ENCODE measurements at regions not wholly inside any gene's neighbourhood (a gene's known extent, or its start where the extent isn't known, plus 50 kb on each side); places are given as distances from the start of the nearest gene placed in this dataset.

- no peak for TF ChIP-seq POLR2A (IDR thresholded peaks at IDR 0.05)
- no peak for TF ChIP-seq CTCF (IDR thresholded peaks at IDR 0.05)
Observed at GRCh38 chr15:37375519-37375918, 275.2 kb upstream of the MEIS2 start.
